HEK293T (cell line): ENCODE measurements at regions not wholly inside any gene's neighbourhood (a gene's known extent, or its start where the extent isn't known, plus 50 kb on each side); places are given as distances from the start of the nearest gene placed in this dataset.

Experiments used
- ARNT ChIP-seq: fragments of 450-650 bp; IDR thresholded peaks from 2 replicates; pipeline ENCODE4 v1.6.1; 2017; ENCODE audit warnings: mild to moderate bottlenecking
- BHLHE40 ChIP-seq: fragments of 450-650 bp; IDR thresholded peaks from 2 replicates; pipeline ENCODE4 v1.6.1; 2016; ENCODE audit warnings: mild to moderate bottlenecking, moderate library complexity, borderline replicate concordance
- ELF4 ChIP-seq: fragments of 450-650 bp; IDR thresholded peaks from 2 replicates; pipeline ENCODE4 v1.6.1; 2017; ENCODE audit warnings: antibody characterized with exemption
- FOXA1 ChIP-seq: fragments of 450-650 bp; IDR thresholded peaks from 2 replicates; pipeline ENCODE4 v1.6.1; 2016; ENCODE audit warnings: mild to moderate bottlenecking
- FOXK2 ChIP-seq: fragments of 450-650 bp; IDR thresholded peaks from 2 replicates; pipeline ENCODE4 v1.6.1; 2016; ENCODE audit warnings: mild to moderate bottlenecking
- HDGF ChIP-seq: fragments of 450-650 bp; IDR thresholded peaks from 2 replicates; pipeline ENCODE4 v1.6.1; 2017; ENCODE audit warnings: antibody characterized with exemption, borderline replicate concordance
- SP1 ChIP-seq: fragments of 450-650 bp; IDR thresholded peaks from 2 replicates; pipeline ENCODE4 v1.6.1; 2017
- SUZ12 ChIP-seq: fragments of 450-650 bp; IDR thresholded peaks from 2 replicates; pipeline ENCODE4 v1.6.1; 2016; ENCODE audit warnings: mild to moderate bottlenecking
- TARDBP ChIP-seq: fragments of 450-650 bp; IDR thresholded peaks from 2 replicates; pipeline ENCODE4 v1.6.1; 2016
- ZNF384 ChIP-seq: fragments of 450-650 bp; IDR thresholded peaks from 2 replicates; pipeline ENCODE4 v1.6.1; 2016

DNA sequence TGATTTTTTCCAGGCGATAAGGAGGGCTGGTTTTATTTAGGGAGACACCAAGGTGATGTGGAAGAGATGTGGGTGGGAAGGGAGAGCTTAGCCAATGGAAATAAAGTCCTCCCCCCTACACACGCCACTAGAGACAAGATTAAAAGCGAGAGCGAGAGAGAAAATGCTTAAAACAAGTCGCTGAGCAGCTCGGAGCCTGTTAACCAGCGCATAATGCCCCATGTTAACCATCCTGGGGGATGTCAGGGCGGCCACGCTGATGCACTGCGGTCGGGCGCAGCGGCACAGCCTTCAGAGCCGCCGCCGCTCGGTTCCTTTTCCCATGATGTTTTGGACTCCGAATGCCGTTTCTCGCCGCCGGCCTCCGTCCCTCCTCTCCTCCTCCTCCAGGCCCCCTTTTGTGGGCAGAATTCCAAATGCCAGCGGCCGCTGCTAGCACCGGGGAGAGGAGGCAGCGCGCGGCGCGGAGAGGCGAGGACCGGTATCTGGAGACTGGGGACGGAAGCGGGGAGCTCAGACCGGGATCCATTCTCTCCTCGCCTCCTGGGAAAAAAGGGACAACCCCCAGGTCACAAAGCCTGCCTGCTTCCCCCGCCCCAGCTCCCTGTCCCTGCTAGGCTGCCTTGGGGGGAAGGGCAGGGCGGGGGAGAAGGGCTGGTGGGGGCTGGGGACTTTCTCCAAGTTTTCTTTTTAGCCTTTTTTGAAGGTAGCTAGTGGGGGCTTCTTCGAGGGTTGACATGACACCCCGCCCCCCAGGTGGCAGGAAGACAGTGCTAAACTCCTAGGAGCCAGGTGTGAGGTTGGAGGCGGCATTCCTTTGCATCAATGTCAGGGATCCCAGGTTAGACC, 98.1 kb upstream of the CCL2 start:
- TF ChIP-seq ARNT (no peak), HDGF (no peak), ZNF384 (no peak), SP1 (no peak), FOXA1 (no peak), BHLHE40 (no peak), ELF4 (no peak), SUZ12 (no peak), FOXK2 (no peak), TARDBP (no peak)
